MG63 (cell line): ENCODE measurements at regions not wholly inside any gene's neighbourhood (a gene's known extent, or its start where the extent isn't known, plus 50 kb on each side); places are given as distances from the start of the nearest gene placed in this dataset.
A peak's percentile ranks its signal among the peaks of the same experiment; 100 is the strongest.

Experiments used
- DNase-seq: peaks from one replicate; pipeline ENCODE4 v3.0.0-alpha.2; 2020
- H3K27me3 ChIP-seq: fragments of 250-450 bp; sonication (Bioruptor Pico); 2 replicates; pipeline ENCODE4 v1.5.1; 2020; ENCODE audit warnings: mild to moderate bottlenecking, moderate library complexity
- H3K36me3 ChIP-seq: fragments of 250-450 bp; sonication (Bioruptor Pico); 2 replicates; pipeline ENCODE4 v1.5.1; 2020; ENCODE audit warnings: mild to moderate bottlenecking, moderate library complexity
- H3K4me3 ChIP-seq: fragments of 250-450 bp; sonication (Bioruptor Pico); 2 replicates; pipeline ENCODE4 v1.5.1; 2020; ENCODE audit warnings: mild to moderate bottlenecking, moderate library complexity
- H3K9me3 ChIP-seq: fragments of 250-450 bp; sonication (Bioruptor Pico); 2 replicates; pipeline ENCODE4 v1.5.1; 2020; ENCODE audit warnings: mild to moderate bottlenecking, moderate library complexity

DNA sequence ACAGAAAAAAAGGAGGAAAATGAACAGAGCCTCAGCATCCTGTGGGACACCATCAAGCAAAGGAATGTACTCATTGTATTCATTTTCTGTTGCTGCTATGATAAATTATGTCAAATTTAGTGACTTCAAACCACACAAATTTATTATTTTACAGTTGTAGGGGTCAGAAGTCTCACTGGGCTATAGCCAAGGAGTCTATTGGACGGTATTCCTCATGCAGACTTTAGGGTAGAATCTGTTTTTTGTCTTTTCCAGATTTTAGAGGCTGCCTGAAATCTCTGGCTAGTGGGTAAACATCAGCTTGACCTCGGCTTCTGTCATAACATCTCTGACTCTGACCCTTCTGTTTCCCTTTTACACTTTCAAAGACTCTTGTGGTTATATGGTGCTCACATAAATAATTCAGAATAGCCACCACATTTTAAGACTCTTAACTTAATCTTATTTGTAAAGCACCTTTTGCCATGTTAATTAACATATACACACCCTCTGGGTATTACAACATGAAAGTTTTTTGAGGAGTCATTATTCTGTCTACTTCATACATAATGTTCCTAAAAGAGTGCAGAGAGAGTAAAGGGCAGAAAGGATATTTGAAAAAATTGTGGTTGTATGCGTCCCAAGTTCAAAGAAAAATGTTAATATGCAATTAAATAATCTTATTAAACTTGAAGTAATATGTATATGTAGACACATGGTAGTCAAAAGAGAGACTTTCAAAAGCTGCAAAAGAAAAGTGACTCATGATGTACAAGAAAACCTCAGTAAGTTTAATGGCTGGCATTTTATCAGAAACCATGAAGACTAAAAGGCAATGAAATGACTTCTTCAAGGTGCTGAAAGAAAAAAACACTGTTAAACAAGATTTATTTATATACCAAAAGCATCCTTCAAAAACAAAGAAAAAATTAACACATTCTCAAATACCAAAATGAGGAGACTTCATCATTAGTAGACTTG is 70.8 kb upstream of the MEOX2 start:
- Histone ChIP-seq H3K36me3 (no peaks in the 10 kb centered on the region), H3K9me3 (peaks cover 7% of the 10 kb centered on the region; the same call in 1 of the 2 replicates), H3K4me3 (no peak overlapping the region), H3K27me3 (no peaks in the 10 kb centered on the region)
- no peak for DNase-seq

- H3K27me3 ChIP-seq = no peaks in the 10 kb centered on the region
- H3K9me3 ChIP-seq = peaks cover 7% of the 10 kb centered on the region; the same call in 1 of the 2 replicates
- H3K4me3 ChIP-seq = no peak overlapping the region
- H3K36me3 ChIP-seq = no peaks in the 10 kb centered on the region
- peak; percentile 39 for DNase-seq
Measured at GRCh38 chr7:15755061-15755460, 68.6 kb upstream of the MEOX2 start.

- no peak for DNase-seq
- no peak overlapping the region for H3K4me3 ChIP-seq
- H3K36me3 ChIP-seq = no peaks in the 10 kb centered on the region
- peaks cover 7% of the 10 kb centered on the region; the same call in 1 of the 2 replicates for H3K9me3 ChIP-seq
- no peaks in the 10 kb centered on the region for H3K27me3 ChIP-seq
Measured at GRCh38 chr7:15753887-15754579, 67.5 kb upstream of the MEOX2 start.

GRCh38 chr7:15752377-15752776 is 65.9 kb upstream of the MEOX2 start:
- H3K36me3 ChIP-seq = no peaks in the 10 kb centered on the region
- H3K4me3 ChIP-seq = no peak overlapping the region
- no peaks in the 10 kb centered on the region for H3K27me3 ChIP-seq
- H3K9me3 ChIP-seq = peaks cover 7% of the 10 kb centered on the region; the same call in 1 of the 2 replicates
- DNase-seq = no peak

DNA sequence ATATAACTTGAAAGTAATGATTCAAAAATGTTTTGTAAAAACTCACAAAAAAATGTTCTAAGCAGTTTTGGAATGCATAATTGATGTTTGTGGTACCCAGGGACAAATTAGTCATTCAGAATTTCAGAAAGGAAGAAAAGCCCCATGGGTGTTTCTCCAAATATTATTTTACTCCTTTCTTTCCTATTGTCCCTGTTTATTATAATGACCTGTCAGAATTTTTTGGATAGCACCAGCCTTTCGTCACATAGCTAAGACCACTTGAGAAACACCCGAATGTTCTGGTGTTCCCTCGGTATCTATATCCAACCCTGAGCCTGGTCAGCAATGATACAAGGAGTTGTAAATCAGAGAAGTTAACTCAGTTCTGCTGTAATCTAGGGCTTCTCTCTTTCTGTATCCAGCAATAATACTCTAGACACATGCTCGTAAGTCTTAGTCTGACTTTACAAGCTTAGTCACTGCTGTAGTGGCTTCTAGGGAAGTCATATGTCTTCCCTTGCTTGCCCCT is 64.8 kb upstream of the MEOX2 start:
- Histone ChIP-seq H3K4me3 (no peak overlapping the region), H3K27me3 (no peaks in the 10 kb centered on the region), H3K36me3 (no peaks in the 10 kb centered on the region), H3K9me3 (peaks cover 7% of the 10 kb centered on the region; the same call in 1 of the 2 replicates)
- no peak for DNase-seq

- no peaks in the 10 kb centered on the region for H3K36me3 ChIP-seq
- H3K27me3 ChIP-seq = no peaks in the 10 kb centered on the region
- peaks cover 3% of the 10 kb centered on the region; the same call in 1 of the 2 replicates for H3K9me3 ChIP-seq
- DNase-seq = no peak
- no peak overlapping the region for H3K4me3 ChIP-seq
Measured at GRCh38 chr7:15750727-15751126, 64.2 kb upstream of the MEOX2 start.

- Histone ChIP-seq H3K27me3 (no peaks in the 10 kb centered on the region), H3K9me3 (0 out of 2 replicates have a peak, but pooled peaks cover 3% of the 10 kb centered on the region), H3K4me3 (no peak overlapping the region), H3K36me3 (no peaks in the 10 kb centered on the region)
- no peak for DNase-seq
Measured at GRCh38 chr7:15749631-15750030, 63.1 kb upstream of the MEOX2 start.

GRCh38 chr7:15747712-15748111 is 61.2 kb upstream of the MEOX2 start:
- Histone ChIP-seq H3K4me3 (no peak overlapping the region), H3K9me3 (no peaks in the 10 kb centered on the region), H3K27me3 (no peaks in the 10 kb centered on the region), H3K36me3 (no peaks in the 10 kb centered on the region)
- no peak for DNase-seq

GRCh38 chr7:15747301-15747700 is 60.8 kb upstream of the MEOX2 start:
- Histone ChIP-seq H3K4me3 (no peak overlapping the region), H3K27me3 (no peaks in the 10 kb centered on the region), H3K36me3 (no peaks in the 10 kb centered on the region), H3K9me3 (no peaks in the 10 kb centered on the region)
- no peak for DNase-seq

DNA sequence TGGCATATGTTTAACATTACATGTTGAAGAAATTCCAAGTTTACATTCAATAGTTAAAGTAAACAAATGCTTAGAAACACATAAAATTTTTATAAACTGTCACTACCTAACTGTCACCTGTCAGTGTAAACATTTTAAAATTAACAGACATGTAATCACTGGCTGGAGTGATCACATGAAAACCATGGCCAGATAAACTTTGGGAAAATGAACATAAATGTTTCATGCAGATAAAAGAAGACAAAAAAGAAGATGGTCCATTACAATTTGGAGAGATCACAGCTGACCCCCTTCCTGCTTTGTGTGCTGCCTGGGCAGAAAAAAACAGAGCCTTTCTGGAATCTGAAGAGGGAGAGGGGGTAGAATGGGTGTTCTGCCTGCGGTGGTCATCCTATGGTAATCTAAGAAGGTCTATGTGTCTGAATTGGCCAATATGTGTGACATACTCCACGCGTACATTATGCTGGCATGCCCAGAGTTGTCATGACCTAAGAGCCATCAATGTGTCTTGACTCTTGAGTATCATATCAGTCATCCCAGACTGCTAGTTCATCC is 57.5 kb upstream of the MEOX2 start:
- Histone ChIP-seq H3K4me3 (no peak overlapping the region), H3K27me3 (no peaks in the 10 kb centered on the region), H3K9me3 (no peaks in the 10 kb centered on the region; the same call in 1 of the 2 replicates), H3K36me3 (no peaks in the 10 kb centered on the region)
- DNase-seq = no peak

DNA sequence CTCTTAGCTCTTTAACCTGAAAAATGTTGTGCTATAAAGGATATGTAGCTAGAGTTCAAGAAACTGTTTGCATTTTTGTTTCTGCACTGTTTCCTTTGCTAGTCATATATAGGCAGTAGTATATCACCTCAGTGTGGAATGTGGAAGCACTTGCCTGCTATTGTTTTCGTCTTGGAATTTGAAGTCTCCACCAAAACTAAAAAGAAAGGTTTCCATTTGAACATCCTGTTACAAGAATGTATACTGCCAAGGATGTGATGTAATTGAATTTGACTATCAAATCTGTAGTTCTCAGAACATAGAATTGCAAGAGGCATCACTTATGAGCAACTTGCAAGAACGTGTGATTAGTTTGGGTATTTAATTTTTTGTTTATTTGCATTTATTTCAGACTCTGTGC is 51.1 kb upstream of the MEOX2 start:
- no peaks in the 10 kb centered on the region for H3K27me3 ChIP-seq
- DNase-seq = no peak
- no peaks in the 10 kb centered on the region; the same call in 1 of the 2 replicates for H3K9me3 ChIP-seq
- no peak overlapping the region for H3K4me3 ChIP-seq
- no peaks in the 10 kb centered on the region for H3K36me3 ChIP-seq
